ENCODE measurements at regions not wholly inside any gene's neighbourhood (a gene's known extent, or its start where the extent isn't known, plus 50 kb on each side); places are given as distances from the start of the nearest gene placed in this dataset.

- H4K91ac ChIP-seq (ENCODE audit: insufficient read depth, low read depth, low read length): no peak overlapping the region
- peak overlapping the region; percentile 64 for H3K4me2 ChIP-seq (ENCODE audit: low read depth, low read length)
- DNase-seq: peak; percentile 76
- peak; percentile 89 for ATAC-seq (ENCODE audit: low read depth)
- in situ Hi-C loops (cut with MboI; ENCODE audit: low sequenced_read_pairs): no loop called here
- no peaks in the 10 kb centered on the region for H3K9me1 ChIP-seq (ENCODE audit: insufficient read depth, low read length)
- no peaks in the 10 kb centered on the region for H3K36me3 ChIP-seq (ENCODE audit: control insufficient read depth, insufficient read depth, low read length)
- H3K4me1 ChIP-seq (ENCODE audit: control insufficient read depth, insufficient read depth, low read length): peaks cover 8% of the 10 kb centered on the region
- H3K4me3 ChIP-seq (ENCODE audit: insufficient read depth, low read depth, low read length): no peak overlapping the region
- no peak overlapping the region; the same call in 1 of the 2 replicates for H3K9ac ChIP-seq (ENCODE audit: low read depth, low read length)
- peak overlapping the region; percentile 3 for H2BK5ac ChIP-seq (ENCODE audit: low read depth, low read length, poor library complexity, severe bottlenecking)
- dilution Hi-C loops (cut with HindIII; ENCODE audit: low sequenced_read_pairs, unreplicated experiment): no loop called here
- no peaks in the 10 kb centered on the region for H4K20me1 ChIP-seq (ENCODE audit: insufficient read depth, low read length)
- no peaks in the 10 kb centered on the region for H3K9me3 ChIP-seq (ENCODE audit: control insufficient read depth, insufficient read depth, low read length)
- no peak overlapping the region for H4K8ac ChIP-seq (ENCODE audit: low read depth in 2 of 2, low read length in 2 of 2)
- H2BK120ac ChIP-seq (ENCODE audit: low read depth, low read length): no peak overlapping the region
- CTCF ChIA-PET: no interaction called here
- H3K14ac ChIP-seq (replicated peaks; ENCODE audit: low read depth, low read length): no peak overlapping the region
- H3K4ac ChIP-seq (ENCODE audit: low read depth, low read length): no peak overlapping the region; the same call in 1 of the 2 replicates
- intact Hi-C loops (cut with micrococcal nuclease): no loop called here
- no CpG with 5 or more reads among the region's 3 CpGs for WGBS, 2 experiments (ENCODE audit: extremely low coverage in 2 of 2, insufficient read length in 1 of 2)
- H2AK9ac ChIP-seq (replicated peaks; ENCODE audit: low read depth, low read length, poor library complexity): no peak overlapping the region
- peak overlapping the region; percentile 84; the same call in 1 of the 2 replicates for H4K5ac ChIP-seq (ENCODE audit: low read depth, low read length)
- peak overlapping the region; percentile 18 for H2AFZ ChIP-seq (replicated peaks; ENCODE audit: low read length, poor library complexity)
- H3K56ac ChIP-seq (ENCODE audit: extremely low read depth, insufficient read depth, low read length): no peak overlapping the region
- H3K27ac ChIP-seq (ENCODE audit: insufficient read depth, low read length): peak overlapping the region; percentile 50; the same call in 1 of the 2 replicates
- no peaks in the 10 kb centered on the region for H3K79me1 ChIP-seq (ENCODE audit: low read depth in 1 of 2, low read length in 2 of 2)
- H2AK5ac ChIP-seq (ENCODE audit: low read depth, low read length): no peak overlapping the region
- no TSS peak for BruUV-seq (replicated peaks)
- no peak for TF ChIP-seq NFE2L2 (IDR thresholded peaks at IDR 0.05; ENCODE audit: low read depth, low read length)
- no peak for TF ChIP-seq MAZ (IDR thresholded peaks at IDR 0.05; ENCODE audit: borderline replicate concordance, low read depth, low read length)
- TF ChIP-seq, protein P1, sequence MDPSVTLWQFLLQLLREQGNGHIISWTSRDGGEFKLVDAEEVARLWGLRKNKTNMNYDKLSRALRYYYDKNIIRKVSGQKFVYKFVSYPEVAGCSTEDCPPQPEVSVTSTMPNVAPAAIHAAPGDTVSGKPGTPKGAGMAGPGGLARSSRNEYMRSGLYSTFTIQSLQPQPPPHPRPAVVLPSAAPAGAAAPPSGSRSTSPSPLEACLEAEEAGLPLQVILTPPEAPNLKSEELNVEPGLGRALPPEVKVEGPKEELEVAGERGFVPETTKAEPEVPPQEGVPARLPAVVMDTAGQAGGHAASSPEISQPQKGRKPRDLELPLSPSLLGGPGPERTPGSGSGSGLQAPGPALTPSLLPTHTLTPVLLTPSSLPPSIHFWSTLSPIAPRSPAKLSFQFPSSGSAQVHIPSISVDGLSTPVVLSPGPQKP (IDR thresholded peaks at IDR 0.05; ENCODE audit: borderline replicate concordance, low read depth, low read length): no peak
- TF ChIP-seq CEBPB (IDR thresholded peaks at IDR 0.05; ENCODE audit: low read depth, low read length): no peak
- no peak for TF ChIP-seq FOS (IDR thresholded peaks at IDR 0.05; ENCODE audit: low read depth, low read length)
- TF ChIP-seq MAFK (IDR thresholded peaks at IDR 0.05; ENCODE audit: low read depth, low read length): no peak
- POLR2A ChIA-PET (ENCODE audit: unreplicated experiment): no interaction called here
- H3K23ac ChIP-seq (ENCODE audit: low read depth, low read length): no peak overlapping the region
- H3K27me3 ChIP-seq (ENCODE audit: control insufficient read depth, insufficient read depth, low read length): no peaks in the 10 kb centered on the region
- H3K18ac ChIP-seq (ENCODE audit: low read depth, low read length): peak overlapping the region; percentile 79
- H2BK15ac ChIP-seq (ENCODE audit: low read depth, low read length): no peak overlapping the region
- no peak overlapping the region for H2BK20ac ChIP-seq (ENCODE audit: low read depth, low read length)
Observed at GRCh38 chr6:155678361-155678760, 222.7 kb upstream of the NOX3 start.
